ENCODE measurements at regions not wholly inside any gene's neighbourhood (a gene's known extent, or its start where the extent isn't known, plus 50 kb on each side); places are given as distances from the start of the nearest gene placed in this dataset.

- no peak for TF ChIP-seq CTCF (IDR thresholded peaks at IDR 0.05)
- no peak for TF ChIP-seq POLR2A (IDR thresholded peaks at IDR 0.05)
- TF ChIP-seq POLR2AphosphoS5 (IDR thresholded peaks at IDR 0.05), result no peak
- TF ChIP-seq EP300 (IDR thresholded peaks at IDR 0.05), result no peak
Observed at GRCh38 chr2:12232876-12233275, 483.9 kb upstream of the TRIB2 start.

Measured in suprapubic skin (tissue), 4 donors.